Suprapubic skin (tissue), 4 donors: ENCODE measurements at regions not wholly inside any gene's neighbourhood (a gene's known extent, or its start where the extent isn't known, plus 50 kb on each side); places are given as distances from the start of the nearest gene placed in this dataset.
"Not testable (repeated sequence)": the region's sequence is repeated elsewhere in the genome, so short reads cannot be mapped to it uniquely, and the experiment has no call there.

Source experiments
- DNase-seq, 2 donors: peaks; one replicate each; pipeline ENCODE4 v3.0.0-alpha.2; 2019; ENCODE audit warnings: low spot score in 2 of 2
- H3K27ac ChIP-seq: fragments of 200-600 bp; sonication (generic); one replicate; pipeline ENCODE4 v1.5.1; 2019
- H3K27me3 ChIP-seq: fragments of 200-600 bp; sonication (generic); one replicate; pipeline ENCODE4 v1.5.1; 2019
- H3K36me3 ChIP-seq: fragments of 200-600 bp; sonication (generic); one replicate; pipeline ENCODE4 v1.5.1; 2019
- H3K4me1 ChIP-seq: fragments of 200-600 bp; sonication (generic); one replicate; pipeline ENCODE4 v1.5.1; 2019
- H3K4me3 ChIP-seq: fragments of 200-600 bp; sonication (generic); one replicate; pipeline ENCODE4 v1.5.1; 2019; ENCODE audit warnings: mild to moderate bottlenecking
- H3K9me3 ChIP-seq: fragments of 200-600 bp; sonication (generic); one replicate; pipeline ENCODE4 v1.5.1; 2019
- CTCF ChIP-seq, 2 donors: fragments of 200-600 bp in 1 of 2; fragments of 450-650 bp in 1 of 2; sonication (generic) in 1 of 2; IDR thresholded peaks; one replicate each; pipeline ENCODE4 v1.5.1; 2016 to 2019; ENCODE audit warnings: antibody characterized with exemption in 2 of 2, mild to moderate bottlenecking in 1 of 2, moderate library complexity in 1 of 2
- EP300 ChIP-seq: sonication (generic); formaldehyde crosslinking; IDR thresholded peaks from one replicate; pipeline ENCODE4 v1.6.1; 2017; ENCODE audit warnings: antibody characterized with exemption
- POLR2A ChIP-seq, 2 donors: fragments of 450-650 bp; IDR thresholded peaks; one replicate each; pipeline ENCODE4 v1.6.1; 2017; ENCODE audit warnings: antibody characterized with exemption in 2 of 2, mild to moderate bottlenecking in 2 of 2, moderate library complexity in 2 of 2
- POLR2AphosphoS5 ChIP-seq, 3 donors: sonication (generic); formaldehyde crosslinking; IDR thresholded peaks; one replicate each; pipeline ENCODE4 v1.6.1; 2017; ENCODE audit warnings: antibody characterized with exemption in 3 of 3
- WGBS: methylation state at CpG from one replicate; pipeline ENCODE4 v1.1.5; 2018; 5-methylcytosine and 5-hydroxymethylcytosine counted together

- no peak overlapping the region for H3K4me3 ChIP-seq
- DNase-seq, result no peak
- H3K27ac ChIP-seq, result no peak overlapping the region
- no peaks in the 10 kb centered on the region for H3K4me1 ChIP-seq
- TF ChIP-seq POLR2AphosphoS5 (IDR thresholded peaks at IDR 0.05) (no peak), POLR2A (IDR thresholded peaks at IDR 0.05) (no peak), EP300 (no peak), CTCF (IDR thresholded peaks at IDR 0.05) (no peak)
- no peaks in the 10 kb centered on the region for H3K27me3 ChIP-seq
- H3K9me3 ChIP-seq, result peaks cover 43% of the 10 kb centered on the region
- H3K36me3 ChIP-seq, result no peaks in the 10 kb centered on the region
- 60% methylated on average over 1 of the region's 1 CpG for WGBS
These were observed 905.2 kb upstream of the ZNF722 start for GRCh38 chr7:63093481-63093880.

GRCh38 chr7:63096141-63096540, 902.5 kb upstream of the ZNF722 start:
- Histone ChIP-seq H3K27ac (no peak overlapping the region), H3K27me3 (no peaks in the 10 kb centered on the region), H3K4me3 (no peak overlapping the region), H3K36me3 (no peaks in the 10 kb centered on the region), H3K9me3 (peaks cover 30% of the 10 kb centered on the region), H3K4me1 (no peaks in the 10 kb centered on the region)
- DNase-seq, result no peak
- WGBS, result 67% methylated on average over 1 of the region's 3 CpGs
- no peak for TF ChIP-seq POLR2A (IDR thresholded peaks at IDR 0.05)
- TF ChIP-seq EP300, result no peak
- TF ChIP-seq POLR2AphosphoS5 (IDR thresholded peaks at IDR 0.05), result no peak

GRCh38 chr7:63104666-63105065, 894.0 kb upstream of the ZNF722 start:
- no peak overlapping the region for H3K27ac ChIP-seq
- H3K4me1 ChIP-seq, result no peaks in the 10 kb centered on the region
- H3K9me3 ChIP-seq, result peaks cover 38% of the 10 kb centered on the region
- H3K36me3 ChIP-seq, result no peaks in the 10 kb centered on the region
- TF ChIP-seq POLR2A (IDR thresholded peaks at IDR 0.05) (no peak), POLR2AphosphoS5 (IDR thresholded peaks at IDR 0.05) (no peak), CTCF (IDR thresholded peaks at IDR 0.05) (no peak), EP300 (no peak)
- no peaks in the 10 kb centered on the region for H3K27me3 ChIP-seq
- no peak for DNase-seq
- H3K4me3 ChIP-seq, result no peak overlapping the region
- 75% methylated on average over 4 of the region's 4 CpGs for WGBS

GRCh38 chr7:63105978-63106377, 892.7 kb upstream of the ZNF722 start:
- Histone ChIP-seq H3K4me1 (no peaks in the 10 kb centered on the region), H3K36me3 (no peaks in the 10 kb centered on the region), H3K27me3 (no peaks in the 10 kb centered on the region), H3K27ac (no peak overlapping the region), H3K4me3 (no peak overlapping the region), H3K9me3 (peaks cover 41% of the 10 kb centered on the region)
- no peak for TF ChIP-seq POLR2A (IDR thresholded peaks at IDR 0.05)
- TF ChIP-seq EP300, result no peak
- TF ChIP-seq POLR2AphosphoS5 (IDR thresholded peaks at IDR 0.05), result no peak
- TF ChIP-seq CTCF (IDR thresholded peaks at IDR 0.05), result no peak
- WGBS, result 92% methylated on average over 4 of the region's 4 CpGs
- DNase-seq, result no peak

- Histone ChIP-seq H3K9me3 (peaks cover 43% of the 10 kb centered on the region), H3K36me3 (no peaks in the 10 kb centered on the region), H3K27ac (no peak overlapping the region), H3K4me1 (no peaks in the 10 kb centered on the region), H3K27me3 (no peaks in the 10 kb centered on the region), H3K4me3 (no peak overlapping the region)
- no peak for DNase-seq
- WGBS, result 89% methylated on average over 7 of the region's 11 CpGs
- TF ChIP-seq EP300 (no peak), POLR2AphosphoS5 (IDR thresholded peaks at IDR 0.05) (no peak), CTCF (IDR thresholded peaks at IDR 0.05) (no peak), POLR2A (IDR thresholded peaks at IDR 0.05) (no peak)
These were observed 891.9 kb upstream of the ZNF722 start for GRCh38 chr7:63106506-63107388.

- H3K9me3 ChIP-seq, result peaks cover 49% of the 10 kb centered on the region
- not testable (repeated sequence) for DNase-seq, H3K4me1 ChIP-seq, H3K36me3 ChIP-seq, H3K27me3 ChIP-seq, H3K4me3 ChIP-seq, H3K27ac ChIP-seq
- 84% methylated on average over 7 of the region's 7 CpGs for WGBS
These were observed 887.1 kb upstream of the ZNF722 start for GRCh38 chr7:63111511-63111910.
